SK-N-SH treated with all-trans-retinoic acid at 6 μM for 48 hours (cell line): ENCODE measurements at regions not wholly inside any gene's neighbourhood (a gene's known extent, or its start where the extent isn't known, plus 50 kb on each side); places are given as distances from the start of the nearest gene placed in this dataset.

Experiments
- ARNTL ChIP-seq: fragments of 450-650 bp; formaldehyde crosslinking; IDR thresholded peaks from 2 replicates; pipeline ENCODE4 v1.5.0; 2020; ENCODE audit warnings: low read depth, mild to moderate bottlenecking, moderate library complexity, borderline replicate concordance
- RARB ChIP-seq: fragments of 250-450 bp; sonication (Bioruptor Pico); IDR thresholded peaks from 2 replicates; pipeline ENCODE4 v1.8.0; 2021; ENCODE audit warnings: mild to moderate bottlenecking, moderate library complexity
- ZFP3 ChIP-seq: fragments of 250-450 bp; sonication (Bioruptor Pico); IDR thresholded peaks from 2 replicates; pipeline ENCODE4 v1.5.0; 2020; ENCODE audit warnings: mild to moderate bottlenecking, moderate library complexity
- TF ChIP-seq, protein P1 (sequence below): fragments of 250-450 bp; sonication (Bioruptor Pico); IDR thresholded peaks from 2 replicates; pipeline ENCODE4 v1.5.1; 2020; ENCODE audit warnings: low read depth, mild to moderate bottlenecking, moderate library complexity

GRCh38 chr7:25369786-25370185 lies 141.5 kb upstream of the NPVF start:
- TF ChIP-seq, protein P1, sequence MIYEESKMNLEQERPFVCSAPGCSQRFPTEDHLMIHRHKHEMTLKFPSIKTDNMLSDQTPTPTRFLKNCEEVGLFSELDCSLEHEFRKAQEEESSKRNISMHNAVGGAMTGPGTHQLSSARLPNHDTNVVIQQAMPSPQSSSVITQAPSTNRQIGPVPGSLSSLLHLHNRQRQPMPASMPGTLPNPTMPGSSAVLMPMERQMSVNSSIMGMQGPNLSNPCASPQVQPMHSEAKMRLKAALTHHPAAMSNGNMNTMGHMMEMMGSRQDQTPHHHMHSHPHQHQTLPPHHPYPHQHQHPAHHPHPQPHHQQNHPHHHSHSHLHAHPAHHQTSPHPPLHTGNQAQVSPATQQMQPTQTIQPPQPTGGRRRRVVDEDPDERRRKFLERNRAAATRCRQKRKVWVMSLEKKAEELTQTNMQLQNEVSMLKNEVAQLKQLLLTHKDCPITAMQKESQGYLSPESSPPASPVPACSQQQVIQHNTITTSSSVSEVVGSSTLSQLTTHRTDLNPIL (CRISPR knock-in tag), result no peak
- TF ChIP-seq RARB (CRISPR knock-in tag) (no peak), ZFP3 (CRISPR knock-in tag) (no peak), ARNTL (CRISPR knock-in tag) (no peak)
